Osteocyte (in vitro differentiated cells): ENCODE measurements at regions not wholly inside any gene's neighbourhood (a gene's known extent, or its start where the extent isn't known, plus 50 kb on each side); places are given as distances from the start of the nearest gene placed in this dataset.
"Not testable (repeated sequence)": the region's sequence is repeated elsewhere in the genome, so short reads cannot be mapped to it uniquely, and the experiment has no call there.

ENCODE experiments used
- DNase-seq: peaks from one replicate; pipeline ENCODE4 v3.0.0; 2021; ENCODE audit warnings: mixed read lengths; ENCODE audit not compliant: unreplicated experiment; ENCODE audit errors: extremely low spot score
- H3K27ac Mint-ChIP-seq: one replicate; pipeline ENCODE4 v1.8.0; 2021; ENCODE audit warnings: mild to moderate bottlenecking, mixed read lengths; ENCODE audit not compliant: unreplicated experiment
- H3K27me3 Mint-ChIP-seq: one replicate; pipeline ENCODE4 v1.8.0; 2021; ENCODE audit warnings: mixed read lengths; ENCODE audit not compliant: unreplicated experiment
- H3K36me3 Mint-ChIP-seq: one replicate; pipeline ENCODE4 v1.8.0; 2021; ENCODE audit warnings: mixed read lengths; ENCODE audit not compliant: unreplicated experiment
- H3K4me1 Mint-ChIP-seq: one replicate; pipeline ENCODE4 v1.8.0; 2021; ENCODE audit warnings: mixed read lengths; ENCODE audit not compliant: unreplicated experiment
- H3K4me3 Mint-ChIP-seq: one replicate; pipeline ENCODE4 v1.8.0; 2021; ENCODE audit warnings: mild to moderate bottlenecking, moderate library complexity, mixed read lengths; ENCODE audit not compliant: unreplicated experiment
- H3K9me3 Mint-ChIP-seq: one replicate; pipeline ENCODE4 v1.8.0; 2021; ENCODE audit warnings: mixed read lengths; ENCODE audit not compliant: unreplicated experiment
- TF ChIP-seq, protein P1 (sequence below): fragments of 200-600 bp; sonication (generic); IDR thresholded peaks from 2 replicates; pipeline ENCODE4 v1.5.0; 2021; ENCODE audit warnings: antibody characterized with exemption, mild to moderate bottlenecking, moderate library complexity

DNA sequence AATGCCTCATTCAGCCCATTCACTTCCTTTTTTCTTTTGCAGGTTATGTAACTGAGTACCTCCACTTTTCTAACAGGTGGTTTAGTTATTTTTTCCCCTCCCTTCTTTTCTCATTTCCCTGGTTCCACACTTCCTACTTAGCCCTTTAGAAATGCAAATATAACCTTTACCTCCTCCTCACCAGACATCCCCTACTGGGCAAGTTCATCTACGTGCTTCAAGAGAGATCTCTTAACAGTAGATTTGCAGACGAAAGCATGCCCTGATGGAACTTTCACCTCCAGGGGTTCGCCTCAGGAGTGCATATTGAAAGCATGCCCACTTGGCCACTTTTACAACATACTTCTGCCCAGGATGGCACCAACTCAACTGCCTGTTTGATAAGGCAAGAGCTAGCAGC lies 314.1 kb upstream of the LRRC3B start:
- Mint-ChIP-seq H3K4me1 (no peaks in the 10 kb centered on the region), H3K4me3 (no peak overlapping the region), H3K36me3 (no peaks in the 10 kb centered on the region), H3K9me3 (peaks cover 30% of the 10 kb centered on the region), H3K27me3 (no peaks in the 10 kb centered on the region), H3K27ac (no peak overlapping the region)
- no peak for DNase-seq
- TF ChIP-seq, protein P1, sequence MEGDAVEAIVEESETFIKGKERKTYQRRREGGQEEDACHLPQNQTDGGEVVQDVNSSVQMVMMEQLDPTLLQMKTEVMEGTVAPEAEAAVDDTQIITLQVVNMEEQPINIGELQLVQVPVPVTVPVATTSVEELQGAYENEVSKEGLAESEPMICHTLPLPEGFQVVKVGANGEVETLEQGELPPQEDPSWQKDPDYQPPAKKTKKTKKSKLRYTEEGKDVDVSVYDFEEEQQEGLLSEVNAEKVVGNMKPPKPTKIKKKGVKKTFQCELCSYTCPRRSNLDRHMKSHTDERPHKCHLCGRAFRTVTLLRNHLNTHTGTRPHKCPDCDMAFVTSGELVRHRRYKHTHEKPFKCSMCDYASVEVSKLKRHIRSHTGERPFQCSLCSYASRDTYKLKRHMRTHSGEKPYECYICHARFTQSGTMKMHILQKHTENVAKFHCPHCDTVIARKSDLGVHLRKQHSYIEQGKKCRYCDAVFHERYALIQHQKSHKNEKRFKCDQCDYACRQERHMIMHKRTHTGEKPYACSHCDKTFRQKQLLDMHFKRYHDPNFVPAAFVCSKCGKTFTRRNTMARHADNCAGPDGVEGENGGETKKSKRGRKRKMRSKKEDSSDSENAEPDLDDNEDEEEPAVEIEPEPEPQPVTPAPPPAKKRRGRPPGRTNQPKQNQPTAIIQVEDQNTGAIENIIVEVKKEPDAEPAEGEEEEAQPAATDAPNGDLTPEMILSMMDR, result no peak

DNA sequence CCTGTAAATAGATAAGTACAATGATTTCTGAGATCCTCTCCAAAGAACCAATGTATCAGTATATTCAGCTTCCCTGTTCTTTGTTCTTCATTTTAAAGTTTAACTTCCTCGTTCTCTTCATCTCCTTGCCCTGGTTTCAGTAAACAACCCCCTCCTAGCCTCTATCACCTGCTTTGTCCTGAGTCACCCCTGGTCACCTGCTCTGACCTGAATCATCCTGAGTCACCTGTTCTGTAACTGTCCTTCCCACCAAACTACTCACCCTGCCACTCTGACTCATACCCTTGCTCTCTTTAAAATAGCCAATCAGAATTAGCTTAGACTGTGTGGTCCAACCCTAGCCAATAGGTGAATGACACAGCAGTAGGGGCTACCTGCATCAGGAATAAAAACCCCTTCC lies 313.0 kb upstream of the LRRC3B start:
- not testable (repeated sequence) for H3K36me3 Mint-ChIP-seq, H3K27me3 Mint-ChIP-seq, H3K27ac Mint-ChIP-seq, DNase-seq, H3K4me1 Mint-ChIP-seq, H3K4me3 Mint-ChIP-seq
- peaks cover 30% of the 10 kb centered on the region for H3K9me3 Mint-ChIP-seq

DNA sequence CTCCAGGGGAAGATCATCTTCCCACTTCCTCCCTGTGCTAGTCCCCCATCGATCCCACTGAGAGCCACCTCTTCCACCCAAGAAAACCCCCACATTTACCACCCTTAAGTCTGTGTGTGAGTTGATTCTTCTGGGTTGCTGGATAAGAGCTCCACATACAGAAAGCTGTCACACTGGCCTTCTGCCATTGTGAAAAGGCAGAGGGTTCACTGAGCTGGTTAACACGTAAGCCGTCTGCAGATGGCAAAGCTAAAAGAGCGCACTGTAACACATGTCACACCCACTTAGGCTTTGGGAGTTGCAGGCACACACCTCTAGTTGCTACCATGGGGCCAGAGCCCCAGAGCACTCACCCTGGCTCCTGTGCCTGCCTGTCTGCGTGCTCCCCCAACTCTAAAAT lies 309.8 kb upstream of the LRRC3B start:
- H3K27me3 Mint-ChIP-seq, result no peaks in the 10 kb centered on the region
- DNase-seq, result no peak
- TF ChIP-seq, protein P1, result no peak
- H3K4me1 Mint-ChIP-seq, result no peaks in the 10 kb centered on the region
- no peak overlapping the region for H3K27ac Mint-ChIP-seq
- H3K4me3 Mint-ChIP-seq, result no peak overlapping the region
- peaks cover 37% of the 10 kb centered on the region for H3K9me3 Mint-ChIP-seq
- no peaks in the 10 kb centered on the region for H3K36me3 Mint-ChIP-seq

DNA sequence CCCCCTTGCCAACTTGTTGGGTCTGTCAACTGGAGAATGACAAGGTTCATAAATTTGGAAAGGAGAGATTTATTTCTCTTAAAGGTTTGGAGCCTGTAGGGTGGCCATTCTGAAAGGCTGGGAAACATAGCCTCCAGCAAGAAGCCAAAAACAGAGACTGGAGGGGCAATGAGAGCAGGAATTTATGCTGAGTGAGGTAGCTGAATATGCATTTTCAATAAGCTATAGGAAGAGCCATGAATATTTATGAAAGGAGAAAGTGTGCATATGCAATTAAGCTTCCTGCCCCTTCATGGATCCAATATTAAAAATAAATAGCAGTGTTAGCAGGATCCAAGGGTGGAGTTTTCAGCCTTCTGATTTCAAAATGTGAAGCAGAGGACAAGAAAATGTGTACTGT lies 306.1 kb upstream of the LRRC3B start:
- no peaks in the 10 kb centered on the region for H3K4me1 Mint-ChIP-seq
- no peak for DNase-seq
- no peak overlapping the region for H3K27ac Mint-ChIP-seq
- H3K4me3 Mint-ChIP-seq, result no peak overlapping the region
- no peaks in the 10 kb centered on the region for H3K27me3 Mint-ChIP-seq
- H3K36me3 Mint-ChIP-seq, result no peaks in the 10 kb centered on the region
- TF ChIP-seq, protein P1, result no peak
- peaks cover 37% of the 10 kb centered on the region for H3K9me3 Mint-ChIP-seq

DNA sequence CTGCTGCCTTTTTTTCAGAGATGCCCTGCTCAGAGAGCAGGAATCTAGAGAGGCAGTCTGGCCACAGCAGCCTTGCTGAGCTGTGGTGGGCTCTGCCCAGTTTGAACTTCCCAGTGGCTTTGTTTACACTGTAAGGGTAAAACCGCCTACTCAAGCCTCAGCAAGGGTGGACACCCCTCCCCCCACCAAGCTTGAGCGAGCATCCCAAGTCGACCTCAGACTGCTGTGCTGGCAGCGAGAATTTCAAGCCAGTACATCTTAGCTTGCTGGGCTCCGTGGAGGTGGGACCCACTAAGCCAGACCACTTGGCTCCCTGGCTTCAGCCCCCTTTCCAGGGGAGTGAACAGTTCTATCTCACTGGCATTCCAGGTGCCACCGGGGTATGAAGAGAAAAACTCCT lies 298.8 kb upstream of the LRRC3B start:
- H3K9me3 Mint-ChIP-seq, result peaks cover 38% of the 10 kb centered on the region
- not testable (repeated sequence) for H3K4me3 Mint-ChIP-seq, H3K36me3 Mint-ChIP-seq, H3K27ac Mint-ChIP-seq, H3K27me3 Mint-ChIP-seq, DNase-seq, H3K4me1 Mint-ChIP-seq

DNA sequence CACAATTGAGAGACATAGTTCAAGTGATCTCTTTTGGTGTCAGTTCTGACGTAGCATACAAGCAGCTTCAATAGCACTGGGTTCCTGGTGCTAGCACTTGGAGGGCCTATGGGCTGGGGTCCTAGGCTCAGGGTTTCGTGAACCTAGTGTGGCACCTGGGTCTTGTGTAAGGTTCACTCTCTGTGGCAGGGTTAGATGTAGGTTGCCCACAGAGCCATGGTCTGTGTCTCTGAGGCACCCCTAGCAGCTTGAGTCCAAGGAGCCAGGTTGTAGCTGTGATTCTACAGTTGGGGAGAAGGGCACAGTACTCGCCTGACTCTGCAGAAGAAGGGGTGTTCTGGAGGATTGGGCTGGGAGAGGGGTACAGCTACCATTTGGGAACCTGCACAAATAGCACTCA lies 282.6 kb upstream of the LRRC3B start:
- H3K27ac Mint-ChIP-seq, result no peak overlapping the region
- no peak overlapping the region for H3K4me3 Mint-ChIP-seq
- DNase-seq, result no peak
- H3K4me1 Mint-ChIP-seq, result no peaks in the 10 kb centered on the region
- H3K27me3 Mint-ChIP-seq, result no peaks in the 10 kb centered on the region
- peaks cover 5% of the 10 kb centered on the region for H3K9me3 Mint-ChIP-seq
- no peaks in the 10 kb centered on the region for H3K36me3 Mint-ChIP-seq
- TF ChIP-seq, protein P1, result no peak
